HL-60 (cell line): ENCODE measurements at regions not wholly inside any gene's neighbourhood (a gene's known extent, or its start where the extent isn't known, plus 50 kb on each side); places are given as distances from the start of the nearest gene placed in this dataset.

Experiments
- DNase-seq, 2 experiments: peaks; one replicate each; pipeline ENCODE4 v3.0.0-alpha.2; 2010 to 2020; ENCODE audit warnings: low read depth in 1 of 2, low spot score in 1 of 2
- H3K27ac ChIP-seq: fragments of 250-450 bp; sonication (Bioruptor Pico); replicated peaks from 2 replicates; pipeline ENCODE4 v1.5.1; 2020; ENCODE audit warnings: mild to moderate bottlenecking, moderate library complexity
- H3K27me3 ChIP-seq: fragments of 250-450 bp; sonication (Bioruptor Pico); 2 replicates; pipeline ENCODE4 v1.5.1; 2021; ENCODE audit warnings: mild to moderate bottlenecking, moderate library complexity; ENCODE audit not compliant: insufficient read depth, poor library complexity, severe bottlenecking
- H3K4me3 ChIP-seq: replicated peaks from 2 replicates; pipeline ENCODE4 v1.5.1; 2011; ENCODE audit warnings: mild to moderate bottlenecking, control low read depth, low read length; ENCODE audit not compliant: insufficient read depth
- CTCF ChIP-seq: IDR thresholded peaks from one replicate; pipeline ENCODE4 v1.5.1; 2011; ENCODE audit warnings: low read length, control low read depth, inconsistent platforms; ENCODE audit not compliant: insufficient read depth
- GABPA ChIP-seq: IDR thresholded peaks from 2 replicates; pipeline ENCODE4 v1.6.1; 2012; ENCODE audit warnings: low read depth
- POLR2AphosphoS5 ChIP-seq: IDR thresholded peaks from 2 replicates; pipeline ENCODE4 v1.6.1; 2012; ENCODE audit warnings: low read depth
- SPI1 ChIP-seq: IDR thresholded peaks from 2 replicates; pipeline ENCODE4 v1.6.1; 2012; ENCODE audit warnings: low read depth, mild to moderate bottlenecking, borderline replicate concordance
- TF ChIP-seq, protein P1 (sequence below): IDR thresholded peaks from 2 replicates; pipeline ENCODE4 v1.6.1; 2012; ENCODE audit warnings: low read depth; ENCODE audit not compliant: insufficient replicate concordance

GRCh38 chr2:123438251-123438650, 586.8 kb upstream of the CNTNAP5 start:
- Histone ChIP-seq H3K27me3 (no peaks in the 10 kb centered on the region), H3K27ac (no peak overlapping the region), H3K4me3 (no peak overlapping the region)
- no peak for DNase-seq
- no peak for TF ChIP-seq CTCF
- no peak for TF ChIP-seq GABPA
- TF ChIP-seq, protein P1, sequence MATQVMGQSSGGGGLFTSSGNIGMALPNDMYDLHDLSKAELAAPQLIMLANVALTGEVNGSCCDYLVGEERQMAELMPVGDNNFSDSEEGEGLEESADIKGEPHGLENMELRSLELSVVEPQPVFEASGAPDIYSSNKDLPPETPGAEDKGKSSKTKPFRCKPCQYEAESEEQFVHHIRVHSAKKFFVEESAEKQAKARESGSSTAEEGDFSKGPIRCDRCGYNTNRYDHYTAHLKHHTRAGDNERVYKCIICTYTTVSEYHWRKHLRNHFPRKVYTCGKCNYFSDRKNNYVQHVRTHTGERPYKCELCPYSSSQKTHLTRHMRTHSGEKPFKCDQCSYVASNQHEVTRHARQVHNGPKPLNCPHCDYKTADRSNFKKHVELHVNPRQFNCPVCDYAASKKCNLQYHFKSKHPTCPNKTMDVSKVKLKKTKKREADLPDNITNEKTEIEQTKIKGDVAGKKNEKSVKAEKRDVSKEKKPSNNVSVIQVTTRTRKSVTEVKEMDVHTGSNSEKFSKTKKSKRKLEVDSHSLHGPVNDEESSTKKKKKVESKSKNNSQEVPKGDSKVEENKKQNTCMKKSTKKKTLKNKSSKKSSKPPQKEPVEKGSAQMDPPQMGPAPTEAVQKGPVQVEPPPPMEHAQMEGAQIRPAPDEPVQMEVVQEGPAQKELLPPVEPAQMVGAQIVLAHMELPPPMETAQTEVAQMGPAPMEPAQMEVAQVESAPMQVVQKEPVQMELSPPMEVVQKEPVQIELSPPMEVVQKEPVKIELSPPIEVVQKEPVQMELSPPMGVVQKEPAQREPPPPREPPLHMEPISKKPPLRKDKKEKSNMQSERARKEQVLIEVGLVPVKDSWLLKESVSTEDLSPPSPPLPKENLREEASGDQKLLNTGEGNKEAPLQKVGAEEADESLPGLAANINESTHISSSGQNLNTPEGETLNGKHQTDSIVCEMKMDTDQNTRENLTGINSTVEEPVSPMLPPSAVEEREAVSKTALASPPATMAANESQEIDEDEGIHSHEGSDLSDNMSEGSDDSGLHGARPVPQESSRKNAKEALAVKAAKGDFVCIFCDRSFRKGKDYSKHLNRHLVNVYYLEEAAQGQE = no peak
- no peak for TF ChIP-seq POLR2AphosphoS5
- no peak for TF ChIP-seq SPI1

DNA sequence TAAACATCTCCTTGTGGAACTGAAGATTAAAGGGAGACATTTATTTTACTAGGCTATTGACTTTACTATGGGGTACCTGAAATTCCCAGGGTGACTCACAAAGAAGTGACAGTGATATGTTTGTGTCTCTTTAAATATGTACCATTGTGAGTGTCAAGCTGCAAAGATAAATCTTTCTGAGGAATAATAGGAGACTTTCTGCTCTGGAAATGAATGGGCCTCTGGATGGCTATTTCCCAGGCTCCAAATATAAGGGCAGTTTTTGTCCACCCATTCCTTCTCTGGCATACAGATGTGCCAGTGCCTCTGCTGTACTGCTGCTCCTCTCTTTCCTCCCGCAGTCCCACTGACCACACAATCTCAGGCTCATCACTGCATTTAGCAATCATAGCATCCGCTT, 586.4 kb upstream of the CNTNAP5 start:
- no peak for DNase-seq
- Histone ChIP-seq H3K27ac (no peak overlapping the region), H3K27me3 (no peaks in the 10 kb centered on the region), H3K4me3 (no peak overlapping the region)
- TF ChIP-seq GABPA (no peak), SPI1 (no peak), CTCF (no peak), POLR2AphosphoS5 (no peak)
- TF ChIP-seq, protein P1 = no peak

DNA sequence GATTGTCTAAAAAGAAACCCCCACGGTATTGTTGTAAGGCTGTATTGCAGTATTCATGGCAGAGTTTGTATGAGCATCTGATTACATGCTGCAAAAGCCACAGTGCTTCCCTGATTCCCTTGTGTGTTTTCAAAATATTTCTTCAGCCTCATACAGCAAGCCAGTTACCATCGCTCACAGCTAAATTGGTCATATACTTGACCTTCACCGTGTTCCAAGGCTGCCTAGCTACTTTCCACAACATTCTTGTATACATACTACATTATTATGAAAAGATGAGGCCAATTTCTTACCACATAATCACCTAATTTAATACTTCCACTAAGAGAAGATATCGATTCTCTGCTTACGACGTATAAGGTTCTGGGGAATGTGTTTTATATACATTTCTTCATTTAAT, 576.3 kb upstream of the CNTNAP5 start:
- no peak overlapping the region for H3K4me3 ChIP-seq
- no peak for TF ChIP-seq GABPA
- DNase-seq = no peak
- no peaks in the 10 kb centered on the region for H3K27me3 ChIP-seq
- no peak overlapping the region for H3K27ac ChIP-seq

DNA sequence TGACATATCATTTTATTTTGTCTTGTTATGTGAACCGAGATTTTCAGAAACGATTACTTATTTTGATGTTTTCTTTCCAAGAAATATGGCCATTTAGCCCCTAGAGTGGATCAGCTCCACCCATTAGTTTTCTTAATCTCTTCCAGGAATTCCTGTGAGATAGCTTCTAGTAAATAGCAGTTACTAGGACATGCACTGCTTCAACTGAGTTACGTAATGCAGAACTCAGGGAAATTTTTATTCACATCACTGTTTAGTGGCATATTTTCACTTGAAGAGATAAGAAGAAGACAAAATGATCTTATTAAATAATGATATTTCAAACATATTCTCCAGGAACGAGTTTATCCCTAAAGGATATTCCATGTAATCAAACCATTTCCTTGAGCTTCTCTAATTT, 573.5 kb upstream of the CNTNAP5 start:
- Histone ChIP-seq H3K4me3 (no peak overlapping the region), H3K27ac (no peak overlapping the region), H3K27me3 (no peaks in the 10 kb centered on the region)
- DNase-seq = no peak
- TF ChIP-seq SPI1 = no peak
- TF ChIP-seq POLR2AphosphoS5 = no peak
- TF ChIP-seq GABPA = no peak
- no peak for TF ChIP-seq CTCF
- TF ChIP-seq, protein P1 = no peak
